Glutamatergic neuron (in vitro differentiated cells): ENCODE measurements at regions not wholly inside any gene's neighbourhood (a gene's known extent, or its start where the extent isn't known, plus 50 kb on each side); places are given as distances from the start of the nearest gene placed in this dataset.

Experiments used
- DNase-seq: peaks from one replicate; pipeline ENCODE4 v3.0.0; 2022
- H3K27ac Mint-ChIP-seq: one replicate; pipeline ENCODE4 v1.8.0; 2020; ENCODE audit warnings: mild to moderate bottlenecking, mixed read lengths, inconsistent platforms; ENCODE audit not compliant: unreplicated experiment
- H3K27me3 Mint-ChIP-seq: one replicate; pipeline ENCODE4 v1.8.0; 2020; ENCODE audit warnings: mild to moderate bottlenecking, moderate library complexity, mixed read lengths, inconsistent platforms; ENCODE audit not compliant: unreplicated experiment
- H3K36me3 Mint-ChIP-seq: one replicate; pipeline ENCODE4 v1.8.0; 2020; ENCODE audit warnings: mild to moderate bottlenecking, mixed read lengths, inconsistent platforms; ENCODE audit not compliant: unreplicated experiment
- H3K4me1 Mint-ChIP-seq: one replicate; pipeline ENCODE4 v1.8.0; 2020; ENCODE audit warnings: mild to moderate bottlenecking, low read depth, mixed read lengths, inconsistent platforms; ENCODE audit not compliant: unreplicated experiment
- H3K4me3 Mint-ChIP-seq: one replicate; pipeline ENCODE4 v1.8.0; 2020; ENCODE audit warnings: mild to moderate bottlenecking, mixed read lengths, inconsistent platforms; ENCODE audit not compliant: unreplicated experiment
- H3K9me3 Mint-ChIP-seq: one replicate; pipeline ENCODE4 v1.8.0; 2020; ENCODE audit warnings: mild to moderate bottlenecking, moderate library complexity, mixed read lengths, inconsistent platforms; ENCODE audit not compliant: unreplicated experiment
- TF ChIP-seq, protein P1 (sequence below): fragments of 200-600 bp; sonication (generic); IDR thresholded peaks from one replicate; pipeline ENCODE4 v1.5.0; 2021; ENCODE audit not compliant: partially characterized antibody, unreplicated experiment

DNA sequence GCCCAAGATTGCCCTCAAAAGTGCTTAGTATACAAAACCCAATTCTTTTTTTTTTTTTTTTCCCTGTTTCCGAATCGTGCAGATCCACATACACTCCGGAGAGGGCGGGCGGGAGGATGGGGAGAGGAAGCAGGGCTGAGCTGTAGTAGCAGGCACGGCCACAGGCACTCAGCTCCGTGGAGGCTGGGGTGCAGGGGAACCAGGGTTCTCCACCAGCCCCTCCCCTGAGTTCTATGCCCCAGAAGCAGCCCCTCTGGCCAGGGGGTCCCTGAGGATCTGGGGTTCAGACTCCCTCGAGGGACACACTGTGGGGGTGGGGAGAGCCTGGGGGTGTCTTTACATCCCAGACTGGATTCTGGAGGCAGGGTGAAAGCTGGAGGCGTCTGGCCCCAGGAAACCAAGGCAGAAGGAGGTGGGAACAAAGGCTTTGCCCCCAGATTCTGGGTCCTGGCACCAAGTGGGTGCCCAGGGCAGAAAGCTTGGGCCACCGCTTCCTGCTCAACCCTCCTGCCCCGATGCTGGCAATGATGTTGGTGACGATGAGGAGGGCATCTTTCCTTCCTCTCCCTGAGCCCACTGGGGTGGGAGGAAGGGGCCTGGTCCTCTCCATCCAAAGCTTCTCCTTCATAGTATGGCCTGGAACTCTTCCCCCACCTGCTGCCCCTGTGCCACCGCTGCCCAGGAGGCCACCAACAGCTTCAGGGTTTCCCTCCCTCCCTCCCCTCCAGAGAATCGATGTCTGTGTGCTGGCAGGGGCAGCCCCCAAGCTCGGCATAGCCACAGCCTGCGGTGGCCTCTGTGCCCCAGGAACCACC lies 106.4 kb upstream of the TARDBP start:
- Mint-ChIP-seq H3K9me3 (peaks cover 4% of the 10 kb centered on the region), H3K27ac (no peak overlapping the region), H3K27me3 (peaks cover 9% of the 10 kb centered on the region), H3K4me3 (no peak overlapping the region), H3K36me3 (no peaks in the 10 kb centered on the region), H3K4me1 (peaks cover 25% of the 10 kb centered on the region)
- DNase-seq: no peak
- TF ChIP-seq, protein P1, sequence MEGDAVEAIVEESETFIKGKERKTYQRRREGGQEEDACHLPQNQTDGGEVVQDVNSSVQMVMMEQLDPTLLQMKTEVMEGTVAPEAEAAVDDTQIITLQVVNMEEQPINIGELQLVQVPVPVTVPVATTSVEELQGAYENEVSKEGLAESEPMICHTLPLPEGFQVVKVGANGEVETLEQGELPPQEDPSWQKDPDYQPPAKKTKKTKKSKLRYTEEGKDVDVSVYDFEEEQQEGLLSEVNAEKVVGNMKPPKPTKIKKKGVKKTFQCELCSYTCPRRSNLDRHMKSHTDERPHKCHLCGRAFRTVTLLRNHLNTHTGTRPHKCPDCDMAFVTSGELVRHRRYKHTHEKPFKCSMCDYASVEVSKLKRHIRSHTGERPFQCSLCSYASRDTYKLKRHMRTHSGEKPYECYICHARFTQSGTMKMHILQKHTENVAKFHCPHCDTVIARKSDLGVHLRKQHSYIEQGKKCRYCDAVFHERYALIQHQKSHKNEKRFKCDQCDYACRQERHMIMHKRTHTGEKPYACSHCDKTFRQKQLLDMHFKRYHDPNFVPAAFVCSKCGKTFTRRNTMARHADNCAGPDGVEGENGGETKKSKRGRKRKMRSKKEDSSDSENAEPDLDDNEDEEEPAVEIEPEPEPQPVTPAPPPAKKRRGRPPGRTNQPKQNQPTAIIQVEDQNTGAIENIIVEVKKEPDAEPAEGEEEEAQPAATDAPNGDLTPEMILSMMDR: no peak

DNA sequence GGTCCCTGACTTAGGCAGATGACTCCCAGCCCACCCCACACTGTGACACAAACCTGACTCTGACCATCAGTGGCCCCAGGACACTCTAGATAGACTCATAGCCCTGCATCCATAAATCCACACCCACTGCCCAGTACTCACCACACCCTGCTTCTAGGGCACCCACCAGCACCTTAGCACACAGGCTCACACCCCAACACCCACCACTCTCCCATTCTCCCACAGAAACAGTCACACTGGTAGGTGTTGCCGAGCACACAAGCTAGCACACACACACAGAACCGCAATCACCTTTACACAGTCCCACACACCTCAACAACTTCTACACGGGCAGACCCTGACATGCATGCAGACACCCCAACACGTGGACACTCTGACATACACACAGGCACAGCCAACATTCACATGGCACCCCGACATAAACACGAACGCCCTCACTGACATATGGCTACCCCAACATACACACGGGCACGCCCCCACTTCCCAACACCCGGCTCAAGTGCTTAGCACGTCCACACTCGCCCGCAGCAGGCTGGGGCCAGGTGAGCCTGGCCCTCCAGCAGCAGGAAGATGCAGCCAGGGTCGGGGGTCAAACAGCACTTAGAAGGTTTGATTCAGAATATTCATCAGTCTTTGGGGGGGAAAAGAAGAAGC lies 105.5 kb upstream of the TARDBP start:
- no peak for DNase-seq
- TF ChIP-seq, protein P1: no peak
- Mint-ChIP-seq H3K36me3 (no peaks in the 10 kb centered on the region), H3K4me1 (peaks cover 27% of the 10 kb centered on the region), H3K27me3 (peaks cover 11% of the 10 kb centered on the region), H3K27ac (peak overlapping the region; percentile 4), H3K4me3 (no peak overlapping the region), H3K9me3 (peaks cover 6% of the 10 kb centered on the region)

DNA sequence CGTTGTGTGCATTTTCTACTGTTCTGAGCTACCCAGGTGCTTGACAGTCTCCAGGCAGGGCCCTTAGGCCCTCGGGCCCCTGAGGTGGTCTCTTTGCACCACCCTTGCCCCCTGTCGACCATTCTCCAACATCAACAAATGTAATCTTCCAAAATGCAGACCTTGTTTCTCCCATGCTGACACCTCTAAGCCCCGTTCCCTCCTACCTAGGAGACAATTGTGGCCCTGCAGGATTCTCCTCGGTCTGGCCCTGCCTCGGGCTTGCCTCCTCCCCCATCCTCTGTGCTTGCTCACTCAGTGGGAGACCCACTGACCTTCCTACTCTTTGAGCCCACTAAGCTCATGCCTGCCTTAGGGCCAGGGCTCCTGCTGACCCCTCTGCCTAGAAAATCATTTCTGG lies 104.2 kb upstream of the TARDBP start:
- Mint-ChIP-seq H3K36me3 (no peaks in the 10 kb centered on the region), H3K27ac (no peak overlapping the region), H3K9me3 (peaks cover 6% of the 10 kb centered on the region), H3K4me1 (peaks cover 24% of the 10 kb centered on the region), H3K27me3 (peaks cover 11% of the 10 kb centered on the region), H3K4me3 (no peak overlapping the region)
- TF ChIP-seq, protein P1: no peak
- no peak for DNase-seq

DNA sequence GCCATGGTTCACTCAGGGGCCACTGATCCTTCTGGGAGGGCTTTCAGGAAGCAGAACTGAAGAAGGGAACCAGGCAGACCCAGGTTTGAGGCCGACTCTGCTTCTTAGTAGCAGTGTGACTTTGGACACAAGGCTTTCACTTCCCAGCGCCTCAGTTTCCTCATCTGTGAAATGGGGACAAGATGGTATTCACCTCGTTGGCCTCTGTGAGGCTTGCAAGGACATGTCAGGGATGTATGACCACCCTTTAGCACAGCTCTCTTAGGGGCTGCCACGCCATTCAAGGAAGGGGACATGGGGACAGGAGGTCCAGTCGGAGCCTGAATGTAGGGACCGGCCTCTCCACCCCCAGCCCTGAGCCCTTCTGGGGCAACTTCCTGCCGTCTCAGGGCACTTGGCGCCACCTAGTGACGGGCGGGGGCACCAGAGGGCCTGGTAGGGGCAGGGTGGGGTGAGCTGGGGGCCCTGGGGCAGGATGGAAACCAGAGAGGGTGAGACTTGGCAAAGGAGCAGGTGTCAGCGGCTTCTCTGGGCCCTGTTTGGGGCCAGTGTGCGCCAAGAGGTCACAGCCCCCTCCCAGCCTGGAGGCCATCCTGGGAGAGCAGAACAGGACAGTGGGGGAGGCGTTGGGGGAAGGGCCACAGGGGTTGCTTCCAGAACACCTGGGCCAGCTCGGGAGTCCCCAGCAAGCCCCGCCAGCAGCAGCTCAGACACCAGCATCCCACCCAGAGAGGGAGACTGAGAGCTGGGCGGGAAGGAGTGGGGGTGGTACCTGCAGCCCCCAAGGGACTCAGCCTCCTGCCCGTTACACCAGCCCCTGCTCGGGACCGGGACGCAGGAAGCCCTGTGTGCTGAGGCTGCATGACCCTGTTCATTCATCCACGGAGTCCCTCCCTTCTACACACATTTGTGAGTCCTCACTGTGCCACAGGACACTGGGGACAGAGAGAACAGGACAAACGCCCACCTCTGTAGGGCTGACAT lies 102.5 kb upstream of the TARDBP start:
- Mint-ChIP-seq H3K9me3 (peaks cover 8% of the 10 kb centered on the region), H3K27me3 (peaks cover 7% of the 10 kb centered on the region), H3K27ac (no peak overlapping the region), H3K4me1 (peaks cover 23% of the 10 kb centered on the region), H3K4me3 (no peak overlapping the region), H3K36me3 (no peaks in the 10 kb centered on the region)
- peak; percentile 71 for DNase-seq
- TF ChIP-seq, protein P1: peak; percentile 53
